Osteoblast (primary cell): ENCODE measurements at regions not wholly inside any gene's neighbourhood (a gene's known extent, or its start where the extent isn't known, plus 50 kb on each side); places are given as distances from the start of the nearest gene placed in this dataset.

Experiments
- DNase-seq: peaks from one replicate; pipeline ENCODE4 v3.0.0; 2011; ENCODE audit warnings: low spot score, mixed read lengths; ENCODE audit not compliant: insufficient read length; ENCODE audit errors: missing footprints
- H2AFZ ChIP-seq: 2 replicates; pipeline ENCODE4 v1.6.0; 2011; ENCODE audit warnings: mild to moderate bottlenecking, low read length
- H3K27ac ChIP-seq: 2 replicates; pipeline ENCODE4 v1.5.1; 2011; ENCODE audit warnings: mild to moderate bottlenecking, low read depth, low read length, moderate library complexity
- H3K27me3 ChIP-seq: 2 replicates; pipeline ENCODE4 v1.6.0; 2012; ENCODE audit warnings: mild to moderate bottlenecking, control low read depth, inconsistent platforms, low read length, moderate library complexity; ENCODE audit not compliant: insufficient read depth
- H3K36me3 ChIP-seq: 2 replicates; pipeline ENCODE4 v1.5.1; 2011; ENCODE audit warnings: mild to moderate bottlenecking, low read length, control low read depth, moderate library complexity; ENCODE audit not compliant: insufficient read depth
- H3K4me1 ChIP-seq: 2 replicates; pipeline ENCODE4 v1.5.1; 2011; ENCODE audit warnings: mild to moderate bottlenecking, low read length, control low read depth, moderate library complexity; ENCODE audit not compliant: insufficient read depth
- H3K4me2 ChIP-seq: 2 replicates; pipeline ENCODE4 v1.6.0; 2011; ENCODE audit warnings: mild to moderate bottlenecking, low read length; ENCODE audit not compliant: insufficient read depth
- H3K4me3 ChIP-seq: fragments of 200-600 bp; sonication (generic); 3 replicates; pipeline ENCODE4 v1.5.1; 2012; ENCODE audit warnings: mild to moderate bottlenecking, low read length, inconsistent platforms; ENCODE audit not compliant: insufficient read depth
- H3K79me2 ChIP-seq: 2 replicates; pipeline ENCODE4 v1.6.0; 2012; ENCODE audit warnings: mild to moderate bottlenecking, low read length, control low read depth, inconsistent platforms; ENCODE audit not compliant: insufficient read depth
- H3K9me3 ChIP-seq: 2 replicates; pipeline ENCODE4 v1.5.1; 2011; ENCODE audit warnings: low read depth, low read length, control low read depth
- H4K20me1 ChIP-seq: 2 replicates; pipeline ENCODE4 v1.6.0; 2012; ENCODE audit warnings: mild to moderate bottlenecking, low read length, control low read depth; ENCODE audit not compliant: insufficient read depth
- TF ChIP-seq, protein P1 (sequence below): IDR thresholded peaks from 2 replicates; pipeline ENCODE4 v1.5.1; 2011; ENCODE audit warnings: mild to moderate bottlenecking, low read depth, low read length, moderate library complexity; ENCODE audit errors: extremely low read depth

DNA sequence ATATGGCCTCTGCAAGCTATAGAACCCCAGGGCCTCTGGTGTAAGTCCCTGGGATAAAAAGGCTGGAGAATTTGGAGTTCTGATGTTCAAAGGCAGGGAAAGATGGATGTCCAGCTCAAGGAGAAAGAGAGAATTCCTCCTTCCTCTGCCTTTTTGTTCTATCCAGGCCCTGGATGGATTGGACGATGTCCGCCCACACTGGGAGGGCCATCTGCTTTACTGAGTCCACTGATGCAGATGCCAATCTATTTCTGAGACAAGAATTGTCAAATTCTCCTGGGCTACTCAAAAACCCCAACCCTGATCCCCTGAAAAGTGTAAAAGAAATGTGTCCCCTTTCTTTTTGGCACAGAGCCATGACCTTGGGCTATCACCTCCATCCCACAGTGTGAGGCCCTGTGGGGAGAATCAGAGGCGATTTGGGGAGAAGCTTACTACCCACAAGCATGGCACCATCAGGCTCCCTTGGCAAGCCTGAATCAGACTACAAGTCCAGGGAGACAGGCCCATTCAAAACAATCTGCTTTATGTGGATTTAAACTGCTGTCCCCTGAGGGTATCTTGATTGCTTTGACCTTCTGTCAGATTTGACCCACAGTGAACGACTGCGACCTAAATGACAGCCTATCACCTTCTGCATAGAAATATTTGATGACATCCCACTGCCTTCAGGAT is 334.0 kb downstream of the NUAK1 start:
- H3K79me2 ChIP-seq, result no peaks in the 10 kb centered on the region
- TF ChIP-seq, protein P1, sequence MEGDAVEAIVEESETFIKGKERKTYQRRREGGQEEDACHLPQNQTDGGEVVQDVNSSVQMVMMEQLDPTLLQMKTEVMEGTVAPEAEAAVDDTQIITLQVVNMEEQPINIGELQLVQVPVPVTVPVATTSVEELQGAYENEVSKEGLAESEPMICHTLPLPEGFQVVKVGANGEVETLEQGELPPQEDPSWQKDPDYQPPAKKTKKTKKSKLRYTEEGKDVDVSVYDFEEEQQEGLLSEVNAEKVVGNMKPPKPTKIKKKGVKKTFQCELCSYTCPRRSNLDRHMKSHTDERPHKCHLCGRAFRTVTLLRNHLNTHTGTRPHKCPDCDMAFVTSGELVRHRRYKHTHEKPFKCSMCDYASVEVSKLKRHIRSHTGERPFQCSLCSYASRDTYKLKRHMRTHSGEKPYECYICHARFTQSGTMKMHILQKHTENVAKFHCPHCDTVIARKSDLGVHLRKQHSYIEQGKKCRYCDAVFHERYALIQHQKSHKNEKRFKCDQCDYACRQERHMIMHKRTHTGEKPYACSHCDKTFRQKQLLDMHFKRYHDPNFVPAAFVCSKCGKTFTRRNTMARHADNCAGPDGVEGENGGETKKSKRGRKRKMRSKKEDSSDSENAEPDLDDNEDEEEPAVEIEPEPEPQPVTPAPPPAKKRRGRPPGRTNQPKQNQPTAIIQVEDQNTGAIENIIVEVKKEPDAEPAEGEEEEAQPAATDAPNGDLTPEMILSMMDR, result no peak
- DNase-seq, result no peak
- H3K4me3 ChIP-seq, result no peak overlapping the region
- no peaks in the 10 kb centered on the region for H3K27me3 ChIP-seq
- H3K27ac ChIP-seq, result no peak overlapping the region
- H3K36me3 ChIP-seq, result no peaks in the 10 kb centered on the region
- no peak overlapping the region for H2AFZ ChIP-seq
- no peaks in the 10 kb centered on the region for H3K9me3 ChIP-seq
- H3K4me2 ChIP-seq, result no peak overlapping the region
- no peaks in the 10 kb centered on the region for H4K20me1 ChIP-seq
- no peaks in the 10 kb centered on the region for H3K4me1 ChIP-seq

- Histone ChIP-seq H3K36me3 (no peaks in the 10 kb centered on the region), H3K27me3 (no peaks in the 10 kb centered on the region), H3K4me2 (no peak overlapping the region), H3K4me3 (no peak overlapping the region), H3K79me2 (no peaks in the 10 kb centered on the region), H4K20me1 (no peaks in the 10 kb centered on the region), H3K4me1 (no peaks in the 10 kb centered on the region), H2AFZ (no peak overlapping the region), H3K9me3 (no peaks in the 10 kb centered on the region), H3K27ac (no peak overlapping the region)
- TF ChIP-seq, protein P1, result no peak
- DNase-seq, result no peak
Measured at GRCh38 chr12:105805730-105806399, 332.9 kb downstream of the NUAK1 start.

GRCh38 chr12:105806400-105806770 is 332.4 kb downstream of the NUAK1 start:
- Histone ChIP-seq H3K36me3 (no peaks in the 10 kb centered on the region), H3K4me2 (no peak overlapping the region), H3K4me1 (no peaks in the 10 kb centered on the region), H3K4me3 (no peak overlapping the region), H4K20me1 (no peaks in the 10 kb centered on the region), H3K27me3 (no peaks in the 10 kb centered on the region), H2AFZ (no peak overlapping the region), H3K27ac (no peak overlapping the region), H3K9me3 (no peaks in the 10 kb centered on the region), H3K79me2 (no peaks in the 10 kb centered on the region)
- DNase-seq, result no peak
- TF ChIP-seq, protein P1, result no peak

DNA sequence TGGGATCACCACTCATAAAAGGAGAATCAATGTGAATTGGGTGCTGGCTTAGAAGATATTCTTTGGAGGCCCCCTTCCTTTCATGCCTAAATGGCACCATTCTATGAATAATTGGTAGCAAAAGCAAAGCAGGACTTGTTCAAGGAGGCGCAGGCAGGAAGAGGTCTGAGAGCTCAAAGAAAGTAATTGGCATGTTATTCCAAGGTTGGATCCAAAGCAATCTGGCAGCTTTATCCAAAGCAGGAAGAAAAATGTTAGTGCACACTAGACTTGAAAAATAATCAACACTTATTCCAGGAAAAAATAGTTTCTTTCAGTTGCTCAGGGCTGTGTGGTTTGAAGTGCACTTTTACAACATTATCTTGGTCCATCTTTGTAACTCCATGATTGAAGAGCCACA is 326.4 kb downstream of the NUAK1 start:
- Histone ChIP-seq H3K4me3 (no peak overlapping the region), H3K9me3 (no peaks in the 10 kb centered on the region), H3K27me3 (no peaks in the 10 kb centered on the region), H3K79me2 (no peaks in the 10 kb centered on the region), H4K20me1 (no peaks in the 10 kb centered on the region), H3K4me2 (no peak overlapping the region), H2AFZ (no peak overlapping the region), H3K4me1 (no peaks in the 10 kb centered on the region), H3K27ac (no peak overlapping the region), H3K36me3 (no peaks in the 10 kb centered on the region)
- DNase-seq, result no peak
- TF ChIP-seq, protein P1, result no peak
